ENCODE measurements at regions not wholly inside any gene's neighbourhood (a gene's known extent, or its start where the extent isn't known, plus 50 kb on each side); places are given as distances from the start of the nearest gene placed in this dataset.
"Not testable (repeated sequence)": the region's sequence is repeated elsewhere in the genome, so short reads cannot be mapped to it uniquely, and the experiment has no call there.

- no peak overlapping the region for H3K4me3 ChIP-seq (replicated peaks; ENCODE audit: insufficient read depth, low read length)
- H3K27me3 ChIP-seq (ENCODE audit: insufficient read depth, poor library complexity, severe bottlenecking) = no peaks in the 10 kb centered on the region
- TF ChIP-seq POLR2AphosphoS5 (IDR thresholded peaks at IDR 0.05; ENCODE audit: low read depth) (no peak), CTCF (IDR thresholded peaks at IDR 0.05; ENCODE audit: insufficient read depth, low read length) (no peak), REST (IDR thresholded peaks at IDR 0.05; ENCODE audit: insufficient replicate concordance, low read depth) (no peak), GABPA (IDR thresholded peaks at IDR 0.05; ENCODE audit: low read depth) (no peak), SPI1 (IDR thresholded peaks at IDR 0.05; ENCODE audit: borderline replicate concordance, low read depth) (no peak)
- H3K27ac ChIP-seq (replicated peaks) = no peak overlapping the region
- DNase-seq (ENCODE audit: low read depth in 1 of 2, low spot score in 1 of 2) = no peak
These were observed 63.3 kb upstream of the KYNU start for GRCh38 chr2:142813830-142814829.

- not testable (repeated sequence) for DNase-seq (ENCODE audit: low read depth in 1 of 2, low spot score in 1 of 2); H3K27ac ChIP-seq (replicated peaks)
These were observed 65.8 kb upstream of the KYNU start for GRCh38 chr2:142811644-142812043.

DNA sequence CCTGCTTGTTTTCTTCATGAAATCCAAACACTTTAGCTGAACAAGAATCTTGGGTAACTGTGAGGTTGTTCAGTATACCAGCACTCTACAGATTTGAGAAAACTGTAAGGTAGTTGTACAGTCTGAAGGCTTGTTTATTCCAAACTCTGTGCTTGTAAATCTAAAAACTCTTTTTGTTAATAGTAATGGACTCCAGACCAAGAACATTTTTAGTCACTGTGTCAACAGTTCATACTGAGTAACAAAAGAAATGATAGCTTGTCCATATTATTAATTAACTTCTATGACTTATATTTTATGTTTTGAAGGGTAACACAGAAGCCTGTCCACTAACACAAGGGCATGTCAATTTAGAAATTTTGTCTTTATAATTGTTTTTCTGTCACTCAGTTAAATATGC is 72.2 kb upstream of the KYNU start:
- no peak for DNase-seq (ENCODE audit: low read depth in 1 of 2, low spot score in 1 of 2)
- TF ChIP-seq REST (IDR thresholded peaks at IDR 0.05; ENCODE audit: insufficient replicate concordance, low read depth) (no peak), POLR2AphosphoS5 (IDR thresholded peaks at IDR 0.05; ENCODE audit: low read depth) (no peak), CTCF (IDR thresholded peaks at IDR 0.05; ENCODE audit: insufficient read depth, low read length) (no peak), GABPA (IDR thresholded peaks at IDR 0.05; ENCODE audit: low read depth) (no peak), SPI1 (IDR thresholded peaks at IDR 0.05; ENCODE audit: borderline replicate concordance, low read depth) (no peak)
- Histone ChIP-seq H3K27me3 (ENCODE audit: insufficient read depth, poor library complexity, severe bottlenecking) (no peaks in the 10 kb centered on the region), H3K4me3 (replicated peaks; ENCODE audit: insufficient read depth, low read length) (no peak overlapping the region), H3K27ac (replicated peaks) (no peak overlapping the region)

More at GRCh38 chr2:142811644-142812043, 65.8 kb upstream of the KYNU start:
- not testable (repeated sequence) for H3K4me3 ChIP-seq (replicated peaks; ENCODE audit: insufficient read depth, low read length); H3K27me3 ChIP-seq (ENCODE audit: insufficient read depth, poor library complexity, severe bottlenecking)

GRCh38 chr2:142803158-142803557 is 74.3 kb upstream of the KYNU start:
- no peak for DNase-seq (ENCODE audit: low read depth in 1 of 2, low spot score in 1 of 2)
- H3K27me3 ChIP-seq (ENCODE audit: insufficient read depth, poor library complexity, severe bottlenecking) = no peaks in the 10 kb centered on the region
- no peak for TF ChIP-seq CTCF (IDR thresholded peaks at IDR 0.05; ENCODE audit: insufficient read depth, low read length)
- H3K27ac ChIP-seq (replicated peaks) = no peak overlapping the region
- H3K4me3 ChIP-seq (replicated peaks; ENCODE audit: insufficient read depth, low read length) = no peak overlapping the region

All from HL-60 (cell line).